ENCODE measurements at regions not wholly inside any gene's neighbourhood (a gene's known extent, or its start where the extent isn't known, plus 50 kb on each side); places are given as distances from the start of the nearest gene placed in this dataset.

DNA sequence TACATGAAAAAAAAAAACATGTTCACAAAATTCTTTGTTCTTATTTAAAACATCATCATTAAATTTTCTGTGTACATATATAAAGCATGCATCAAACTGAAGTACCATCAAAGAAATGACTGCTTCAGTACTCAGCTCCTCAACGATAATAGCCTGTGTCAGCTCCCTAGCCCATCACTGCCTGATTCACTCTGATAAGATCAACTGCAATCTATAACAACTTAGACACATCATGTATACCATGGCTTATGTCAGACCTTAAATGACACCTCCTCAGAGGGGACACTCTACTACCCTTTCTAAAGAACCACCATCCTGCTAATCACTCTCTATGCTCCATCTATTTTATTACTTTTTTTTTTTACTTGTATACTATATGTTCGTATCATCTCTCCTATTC lies 200.5 kb upstream of the TLE4 start:
- Mint-ChIP-seq H3K27ac (no peak overlapping the region), H3K36me3 (no peaks in the 10 kb centered on the region), H3K9me3 (no peaks in the 10 kb centered on the region), H3K4me1 (no peaks in the 10 kb centered on the region), H3K4me3 (no peak overlapping the region), H3K27me3 (no peaks in the 10 kb centered on the region)
- CTCF ChIA-PET: no interaction called here
- DNase-seq: no peak

- Mint-ChIP-seq H3K27me3 (no peaks in the 10 kb centered on the region), H3K4me1 (no peaks in the 10 kb centered on the region), H3K27ac (no peak overlapping the region), H3K4me3 (no peak overlapping the region), H3K9me3 (no peaks in the 10 kb centered on the region), H3K36me3 (no peaks in the 10 kb centered on the region)
- CTCF ChIA-PET: no interaction called here
- no peak for DNase-seq
Measured at GRCh38 chr9:79371948-79372555, 199.7 kb upstream of the TLE4 start.

GRCh38 chr9:79377339-79377855 lies 194.4 kb upstream of the TLE4 start:
- Mint-ChIP-seq H3K27ac (no peak overlapping the region), H3K4me3 (no peak overlapping the region), H3K4me1 (no peaks in the 10 kb centered on the region), H3K9me3 (no peaks in the 10 kb centered on the region), H3K36me3 (no peaks in the 10 kb centered on the region), H3K27me3 (peaks cover 6% of the 10 kb centered on the region)
- CTCF ChIA-PET: no interaction called here
- no peak for DNase-seq

- Mint-ChIP-seq H3K4me3 (no peak overlapping the region), H3K27ac (no peak overlapping the region), H3K36me3 (no peaks in the 10 kb centered on the region), H3K4me1 (no peaks in the 10 kb centered on the region), H3K27me3 (peaks cover 9% of the 10 kb centered on the region), H3K9me3 (no peaks in the 10 kb centered on the region)
- CTCF ChIA-PET: no interaction called here
- no peak for DNase-seq
Measured at GRCh38 chr9:79378107-79378506, 193.7 kb upstream of the TLE4 start.

DNA sequence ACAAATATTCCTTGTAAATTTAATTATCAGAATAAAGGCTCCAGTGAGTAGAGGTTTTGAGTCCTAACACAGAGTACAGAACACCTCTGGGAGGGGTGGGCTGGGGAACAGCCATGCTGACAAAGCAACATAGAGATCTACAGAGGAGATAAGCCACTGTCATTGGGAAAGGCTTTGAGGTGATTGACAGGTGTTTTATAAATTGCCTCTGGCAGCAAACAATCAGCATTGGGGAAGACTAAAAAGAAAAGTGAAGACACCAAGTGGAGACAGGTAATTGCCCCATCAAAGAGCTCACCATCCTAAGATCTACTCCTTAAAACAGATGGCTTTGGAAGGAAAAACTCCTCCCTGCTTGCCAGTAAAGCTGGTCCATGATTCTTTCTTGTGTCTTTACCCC lies 189.7 kb upstream of the TLE4 start:
- Mint-ChIP-seq H3K4me1 (no peaks in the 10 kb centered on the region), H3K27ac (no peak overlapping the region), H3K9me3 (no peaks in the 10 kb centered on the region), H3K36me3 (no peaks in the 10 kb centered on the region), H3K4me3 (no peak overlapping the region), H3K27me3 (peaks cover 9% of the 10 kb centered on the region)
- CTCF ChIA-PET: no interaction called here
- no peak for DNase-seq

GRCh38 chr9:79382458-79382857 lies 189.3 kb upstream of the TLE4 start:
- CTCF ChIA-PET: no interaction called here
- Mint-ChIP-seq H3K36me3 (no peaks in the 10 kb centered on the region), H3K27me3 (peaks cover 6% of the 10 kb centered on the region), H3K4me1 (no peaks in the 10 kb centered on the region), H3K9me3 (no peaks in the 10 kb centered on the region), H3K27ac (no peak overlapping the region), H3K4me3 (no peak overlapping the region)
- DNase-seq: no peak

DNA sequence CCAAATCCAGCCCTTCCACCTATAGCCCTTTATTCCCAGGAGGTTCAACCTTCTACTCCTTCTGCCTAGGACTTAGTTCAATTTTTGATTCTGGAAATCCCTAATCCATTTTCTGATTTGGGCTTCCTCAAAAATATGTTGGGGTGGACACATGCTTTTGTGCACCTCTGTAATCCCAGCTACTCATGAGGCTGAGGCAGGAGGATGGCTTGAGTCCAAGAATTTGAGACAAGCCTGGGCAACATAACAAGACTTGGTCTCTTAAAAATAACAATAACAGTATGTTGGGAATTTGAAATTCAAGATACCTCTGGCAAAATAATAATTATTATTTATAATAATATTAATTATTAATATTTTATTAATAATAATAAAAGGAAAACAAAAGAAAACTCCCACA lies 188.7 kb upstream of the TLE4 start:
- CTCF ChIA-PET: no interaction called here
- no peaks in the 10 kb centered on the region for H3K4me1 Mint-ChIP-seq
- no peak overlapping the region for H3K4me3 Mint-ChIP-seq
- H3K36me3 Mint-ChIP-seq: no peaks in the 10 kb centered on the region
- peaks cover 4% of the 10 kb centered on the region for H3K27me3 Mint-ChIP-seq
- H3K27ac Mint-ChIP-seq: no peak overlapping the region
- H3K9me3 Mint-ChIP-seq: no peaks in the 10 kb centered on the region
- DNase-seq: no peak

DNA sequence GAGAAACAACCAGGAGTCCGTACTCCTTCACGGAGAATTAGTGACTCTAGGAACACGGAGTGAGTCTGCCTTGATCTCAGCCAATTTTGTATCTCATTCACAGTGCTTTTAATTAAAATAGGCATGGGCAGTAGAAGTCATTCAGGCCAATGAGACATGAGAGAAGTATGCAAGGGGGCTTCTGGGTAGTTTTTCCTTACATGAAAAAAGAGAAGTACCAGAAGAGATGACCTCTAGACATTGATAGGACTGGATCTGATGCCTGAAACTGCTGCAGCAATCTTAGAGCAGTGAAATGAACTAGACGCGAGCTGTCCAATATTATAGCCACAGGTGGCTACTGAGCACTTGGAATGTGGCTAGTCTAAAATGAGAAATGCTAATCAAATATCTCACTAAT lies 187.7 kb upstream of the TLE4 start:
- CTCF ChIA-PET: no interaction called here
- Mint-ChIP-seq H3K4me3 (no peak overlapping the region), H3K36me3 (no peaks in the 10 kb centered on the region), H3K4me1 (no peaks in the 10 kb centered on the region), H3K9me3 (no peaks in the 10 kb centered on the region), H3K27ac (no peak overlapping the region), H3K27me3 (peaks cover 4% of the 10 kb centered on the region)
- no peak for DNase-seq

- H3K27ac Mint-ChIP-seq: no peak overlapping the region
- H3K4me1 Mint-ChIP-seq: no peaks in the 10 kb centered on the region
- no peaks in the 10 kb centered on the region for H3K36me3 Mint-ChIP-seq
- no peak overlapping the region for H3K4me3 Mint-ChIP-seq
- peaks cover 4% of the 10 kb centered on the region for H3K27me3 Mint-ChIP-seq
- H3K9me3 Mint-ChIP-seq: no peaks in the 10 kb centered on the region
- CTCF ChIA-PET: no interaction called here
- no peak for DNase-seq
Measured at GRCh38 chr9:79384501-79384900, 187.3 kb upstream of the TLE4 start.

DNA sequence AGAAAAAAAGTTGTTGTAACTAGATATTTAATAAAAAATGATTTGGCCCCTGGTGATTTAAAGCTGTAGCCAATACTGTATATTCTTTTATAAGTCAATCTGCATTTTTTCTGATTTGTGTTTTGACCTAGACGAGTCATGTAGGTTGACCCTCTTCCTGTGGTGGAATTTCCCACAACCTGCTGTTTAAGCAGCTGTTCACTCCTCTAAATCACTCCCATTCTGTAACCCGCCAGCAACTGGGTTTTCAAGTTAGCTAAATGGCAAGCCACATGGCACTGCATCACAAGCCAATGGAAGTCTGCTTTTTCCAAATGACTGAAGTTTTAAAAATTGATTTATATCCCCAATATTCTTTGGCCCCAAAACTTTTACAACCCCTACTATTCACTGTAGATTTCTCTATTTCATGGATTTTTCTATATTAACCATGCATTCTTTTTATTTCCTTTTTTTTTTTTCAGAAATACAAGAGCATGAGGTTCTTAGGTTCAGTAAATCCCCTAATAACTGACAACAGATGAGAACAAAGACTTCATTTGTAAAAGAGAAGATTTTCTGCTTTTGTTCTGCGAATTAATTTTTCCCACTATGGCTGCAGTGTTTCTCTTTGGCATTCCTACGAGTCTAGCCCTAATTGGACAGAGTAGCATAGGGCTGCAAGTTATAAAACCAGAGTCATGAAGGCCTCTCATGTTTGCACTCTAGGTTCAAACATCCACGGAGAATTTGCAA lies 184.5 kb upstream of the TLE4 start:
- H3K9me3 Mint-ChIP-seq: no peaks in the 10 kb centered on the region
- DNase-seq: no peak
- H3K36me3 Mint-ChIP-seq: no peaks in the 10 kb centered on the region
- no peak overlapping the region for H3K27ac Mint-ChIP-seq
- H3K27me3 Mint-ChIP-seq: peaks cover 4% of the 10 kb centered on the region
- H3K4me3 Mint-ChIP-seq: no peak overlapping the region
- no peaks in the 10 kb centered on the region for H3K4me1 Mint-ChIP-seq
- CTCF ChIA-PET: interaction anchor here (0.6 kb wide), 1 partner anchor 959 kb away, joined by 3 read pairs; no protein-coding TSS in a partner anchor

GRCh38 chr9:79390077-79390698 lies 181.6 kb upstream of the TLE4 start:
- no peaks in the 10 kb centered on the region for H3K9me3 Mint-ChIP-seq
- H3K36me3 Mint-ChIP-seq: no peaks in the 10 kb centered on the region
- CTCF ChIA-PET: no interaction called here
- no peak for DNase-seq
- H3K4me1 Mint-ChIP-seq: no peaks in the 10 kb centered on the region
- no peak overlapping the region for H3K4me3 Mint-ChIP-seq
- no peaks in the 10 kb centered on the region for H3K27me3 Mint-ChIP-seq
- H3K27ac Mint-ChIP-seq: no peak overlapping the region

DNA sequence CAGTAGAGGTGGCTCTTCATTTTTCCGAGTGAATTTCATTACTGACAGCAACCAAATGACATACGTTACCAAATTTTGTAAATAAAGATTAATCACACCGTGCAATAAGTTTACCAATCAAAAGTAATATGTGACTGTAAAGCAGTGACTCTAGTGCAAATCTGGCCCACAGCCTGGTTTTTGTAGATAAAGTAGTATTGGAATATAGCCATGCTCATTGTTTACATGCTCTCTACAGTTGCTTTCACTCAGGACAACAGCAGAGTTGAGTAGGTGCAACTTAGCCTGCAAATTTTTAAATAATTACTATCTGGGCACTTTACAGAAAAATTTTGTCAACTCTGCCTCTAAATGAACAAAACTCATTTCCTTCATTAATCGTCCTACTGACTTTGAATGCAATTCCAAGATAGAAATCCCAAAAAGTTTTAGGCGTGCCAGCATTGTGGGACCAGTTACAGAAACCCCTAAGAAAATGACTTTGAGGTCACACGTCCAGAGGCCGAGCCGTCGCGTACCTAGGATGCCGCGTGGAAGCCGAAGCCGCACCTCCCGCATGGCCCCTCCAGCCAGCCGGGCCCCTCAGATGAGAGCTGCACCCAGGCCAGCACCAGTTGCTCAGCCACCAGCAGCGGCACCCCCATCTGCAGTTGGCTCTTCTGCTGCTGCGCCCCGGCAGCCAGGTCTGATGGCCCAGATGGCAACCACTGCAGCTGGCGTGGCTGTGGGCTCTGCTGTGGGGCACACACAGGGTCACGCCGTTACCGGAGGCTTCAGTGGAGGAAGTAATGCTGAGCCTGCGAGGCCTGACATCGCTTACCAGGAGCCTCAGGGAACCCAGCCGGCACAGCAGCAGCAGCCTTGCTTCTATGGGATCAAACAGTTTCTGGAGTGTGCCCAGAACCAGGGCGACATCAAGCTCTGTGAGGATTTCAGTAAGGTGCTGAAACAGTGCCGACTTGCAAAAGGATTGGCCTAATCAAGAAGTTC lies 180.7 kb upstream of the TLE4 start:
- Mint-ChIP-seq H3K36me3 (no peaks in the 10 kb centered on the region), H3K9me3 (no peaks in the 10 kb centered on the region), H3K27me3 (no peaks in the 10 kb centered on the region), H3K4me1 (no peaks in the 10 kb centered on the region), H3K4me3 (no peak overlapping the region), H3K27ac (no peak overlapping the region)
- DNase-seq: no peak
- CTCF ChIA-PET: no interaction called here

- Mint-ChIP-seq H3K36me3 (no peaks in the 10 kb centered on the region), H3K27ac (no peak overlapping the region), H3K4me1 (no peaks in the 10 kb centered on the region), H3K4me3 (no peak overlapping the region), H3K27me3 (no peaks in the 10 kb centered on the region), H3K9me3 (no peaks in the 10 kb centered on the region)
- CTCF ChIA-PET: no interaction called here
- no peak for DNase-seq
Measured at GRCh38 chr9:79395228-79395627, 176.5 kb upstream of the TLE4 start.

- Mint-ChIP-seq H3K4me1 (no peaks in the 10 kb centered on the region), H3K4me3 (no peak overlapping the region), H3K27me3 (no peaks in the 10 kb centered on the region), H3K36me3 (no peaks in the 10 kb centered on the region), H3K9me3 (no peaks in the 10 kb centered on the region), H3K27ac (no peak overlapping the region)
- DNase-seq: no peak
- CTCF ChIA-PET: no interaction called here
Measured at GRCh38 chr9:79395755-79396154, 176.0 kb upstream of the TLE4 start.

Measured in activated naive CD4-positive, alpha-beta T cell treated with anti-CD3 and anti-CD28 coated beads, Interleukin-2, amount 10 ng/mL, durations not matched to agents 7 days and 5 days (primary cell).